ENCODE measurements at regions not wholly inside any gene's neighbourhood (a gene's known extent, or its start where the extent isn't known, plus 50 kb on each side); places are given as distances from the start of the nearest gene placed in this dataset.

GRCh38 chr13:99027661-99028425, 50.0 kb upstream of the DOCK9 start:
- no peak for DNase-seq
- WGBS, 4 donors, result 72 to 89% (median 80%) methylated on average over 5 of the region's 5 CpGs
- Histone ChIP-seq H3K27ac (no peak overlapping the region), H3K4me3 (no peak overlapping the region), H3K27me3 (no peaks in the 10 kb centered on the region), H3K4me1 (replicated peaks in 1 of 2) (peaks cover 0 to 4% of the 10 kb centered on the region in 2 donors), H3K9me3 (replicated peaks in 1 of 3) (no peaks in the 10 kb centered on the region), H3K36me3 (replicated peaks in 1 of 2) (no peaks in the 10 kb centered on the region)
- intact Hi-C loops (cut with DNase I), result no loop called here
- no peak for TF ChIP-seq CTCF (IDR thresholded peaks at IDR 0.05)

DNA sequence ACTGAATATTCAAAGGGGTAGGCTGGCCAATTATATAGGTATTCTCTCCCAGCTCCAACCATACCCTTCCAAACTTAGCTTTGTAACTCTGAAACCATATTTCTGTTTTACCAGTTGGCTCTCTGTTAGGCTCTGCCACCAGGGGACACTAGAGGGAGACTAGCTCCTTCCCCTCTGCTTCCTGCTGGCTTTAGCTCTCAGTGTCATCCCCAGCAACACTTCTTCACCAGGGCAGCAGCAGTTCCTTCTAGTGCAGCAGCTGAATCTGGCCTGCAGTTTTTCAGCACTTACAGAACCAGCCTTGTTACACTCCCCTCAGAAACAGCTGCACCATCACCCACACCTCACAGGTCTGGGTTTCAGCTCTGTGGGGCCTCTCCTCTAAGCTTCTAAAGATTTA, 51.0 kb upstream of the DOCK9 start:
- TF ChIP-seq POLR2A (IDR thresholded peaks at IDR 0.05) (no peak), CTCF (IDR thresholded peaks at IDR 0.05) (peak in 2 of 6 experiments; percentile 20 to 24)
- H3K4me1 ChIP-seq (replicated peaks in 1 of 2), result peaks cover 0 to 4% of the 10 kb centered on the region in 2 donors
- H3K27ac ChIP-seq, result no peak overlapping the region
- H3K36me3 ChIP-seq (replicated peaks in 1 of 2), result no peaks in the 10 kb centered on the region
- no peaks in the 10 kb centered on the region for H3K9me3 ChIP-seq (replicated peaks in 1 of 3)
- no peak overlapping the region for H3K4me3 ChIP-seq
- intact Hi-C loops (cut with DNase I), result no loop called here
- no peak for DNase-seq
- H3K27me3 ChIP-seq, result no peaks in the 10 kb centered on the region

DNA sequence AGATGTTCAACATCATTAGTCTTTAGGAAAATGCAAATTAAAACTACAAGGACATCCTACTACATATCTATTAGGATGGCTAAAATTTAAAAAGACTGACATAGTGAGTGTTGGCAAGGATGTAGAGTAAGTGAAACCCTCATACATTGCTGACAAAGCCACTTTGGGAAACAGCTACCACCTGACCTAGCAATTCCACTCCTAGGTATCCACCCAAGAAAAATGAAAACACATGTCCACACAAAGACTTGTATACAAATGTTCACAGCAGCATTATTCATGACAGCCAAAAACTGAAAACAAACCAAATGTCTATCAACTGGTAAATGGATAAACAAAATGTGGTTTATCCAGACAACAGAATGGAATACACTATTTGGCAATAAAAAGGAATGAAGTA, 51.7 kb upstream of the DOCK9 start:
- TF ChIP-seq POLR2A (IDR thresholded peaks at IDR 0.05) (no peak), CTCF (IDR thresholded peaks at IDR 0.05) (no peak)
- DNase-seq, result no peak
- no peak overlapping the region for H3K27ac ChIP-seq
- no peaks in the 10 kb centered on the region for H3K27me3 ChIP-seq
- no peak overlapping the region for H3K4me3 ChIP-seq
- H3K4me1 ChIP-seq (replicated peaks in 1 of 2), result peaks cover 0 to 4% of the 10 kb centered on the region in 2 donors
- intact Hi-C loops (cut with DNase I), result no loop called here
- no peaks in the 10 kb centered on the region for H3K36me3 ChIP-seq (replicated peaks in 1 of 2)
- H3K9me3 ChIP-seq (replicated peaks in 1 of 3), result no peaks in the 10 kb centered on the region

DNA sequence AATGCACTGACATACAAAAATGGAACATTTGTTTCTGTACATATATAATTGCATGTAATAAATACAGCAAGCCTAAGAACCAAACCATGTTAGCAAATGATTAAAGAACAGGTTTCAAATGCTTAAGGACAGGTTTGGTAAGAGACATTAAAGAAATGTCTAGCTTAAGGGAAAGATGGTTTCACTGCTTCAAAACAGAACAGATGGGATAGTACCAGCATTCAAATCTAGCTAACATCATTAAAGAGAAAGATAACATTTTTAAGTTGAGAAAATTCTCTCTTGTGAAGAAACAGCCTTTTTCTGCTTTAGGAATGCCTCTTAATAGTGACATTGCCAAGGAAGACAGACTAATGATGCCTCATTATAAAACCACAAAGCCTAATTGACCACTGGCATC, 52.5 kb upstream of the DOCK9 start:
- DNase-seq, result no peak
- no peak for TF ChIP-seq POLR2A (IDR thresholded peaks at IDR 0.05)
- TF ChIP-seq CTCF (IDR thresholded peaks at IDR 0.05), result no peak
- no peak overlapping the region for H3K27ac ChIP-seq
- H3K4me3 ChIP-seq, result no peak overlapping the region
- H3K36me3 ChIP-seq (replicated peaks in 1 of 2), result no peaks in the 10 kb centered on the region
- H3K4me1 ChIP-seq (replicated peaks in 1 of 2), result peaks cover 0 to 4% of the 10 kb centered on the region in 2 donors
- no peaks in the 10 kb centered on the region for H3K27me3 ChIP-seq
- H3K9me3 ChIP-seq (replicated peaks in 1 of 3), result no peaks in the 10 kb centered on the region
- intact Hi-C loops (cut with DNase I), result loop anchor here in 1 of 2 donors (10.0 kb wide), 1 partner anchor 186 kb away; no protein-coding TSS in a partner anchor

Data from adrenal gland (tissue), 9 donors.